CD14-positive monocyte (primary cell): ENCODE measurements at regions not wholly inside any gene's neighbourhood (a gene's known extent, or its start where the extent isn't known, plus 50 kb on each side); places are given as distances from the start of the nearest gene placed in this dataset.

Experiments used
- DNase-seq, 3 donors: peaks; one replicate each; pipeline ENCODE4 v3.0.0-alpha.2; 2011 to 2022
- H2AFZ ChIP-seq: 2 replicates; pipeline ENCODE4 v1.6.0; 2012; ENCODE audit warnings: mild to moderate bottlenecking, low read depth, low read length, inconsistent platforms; ENCODE audit not compliant: insufficient read depth, poor library complexity, severe bottlenecking
- H3K27ac ChIP-seq, 2 donors: 1 replicate in 1 of 2; 2 replicates in 1 of 2; pipeline ENCODE4 v1.5.1; 2012 to 2013; ENCODE audit warnings: low read length in 2 of 2, control low read depth in 1 of 2, inconsistent platforms in 1 of 2, low read depth in 1 of 2, mild to moderate bottlenecking in 1 of 2
- H3K27me3 ChIP-seq, 2 donors: one replicate each; pipeline versions ENCODE4 v1.6.0 to v1.6.1; 2011 to 2013; ENCODE audit warnings: low read length in 2 of 2; ENCODE audit not compliant: control insufficient read depth in 2 of 2, insufficient read depth in 2 of 2
- H3K36me3 ChIP-seq, 2 donors: replicated peaks in 1 of 2; 1 replicate in 1 of 2; 2 replicates in 1 of 2; pipeline versions ENCODE4 v1.5.1 to v1.6.1; 2012 to 2013; ENCODE audit warnings: low read length in 2 of 2, control low read depth in 1 of 2, inconsistent platforms in 1 of 2, mild to moderate bottlenecking in 1 of 2; ENCODE audit not compliant: insufficient read depth in 2 of 2, control insufficient read depth in 1 of 2
- H3K4me1 ChIP-seq, 2 donors: 1 replicate in 1 of 2; 2 replicates in 1 of 2; pipeline versions ENCODE4 v1.5.1 to v1.6.1; 2012 to 2013; ENCODE audit warnings: low read length in 2 of 2, control low read depth in 1 of 2, inconsistent platforms in 1 of 2, mild to moderate bottlenecking in 1 of 2, moderate library complexity in 1 of 2; ENCODE audit not compliant: insufficient read depth in 2 of 2, control insufficient read depth in 1 of 2
- H3K4me2 ChIP-seq: replicated peaks from 2 replicates; pipeline ENCODE3; 2012; ENCODE audit warnings: low read length, moderate library complexity, mild to moderate bottlenecking; ENCODE audit not compliant: poor library complexity, severe bottlenecking; ENCODE audit errors: extremely low read depth
- H3K4me3 ChIP-seq, 3 experiments: fragments of 200-600 bp in 1 of 3; sonication (generic) in 1 of 3; replicated peaks in 1 of 3; 1 replicate in 2 of 3; 2 replicates in 1 of 3; pipeline ENCODE4 v1.5.1; 2011 to 2013; ENCODE audit warnings: low read length in 3 of 3, mild to moderate bottlenecking in 3 of 3, control low read depth in 2 of 3, low read depth in 2 of 3, inconsistent platforms in 1 of 3, moderate library complexity in 1 of 3
- H3K79me2 ChIP-seq: 2 replicates; pipeline ENCODE4 v1.6.0; 2012; ENCODE audit warnings: mild to moderate bottlenecking, control low read depth, inconsistent platforms, low read length, moderate library complexity; ENCODE audit not compliant: insufficient read depth
- H3K9ac ChIP-seq: 2 replicates; pipeline ENCODE4 v1.6.0; 2017; ENCODE audit warnings: low read length, mild to moderate bottlenecking; ENCODE audit not compliant: insufficient read depth, poor library complexity, severe bottlenecking
- H3K9me3 ChIP-seq, 2 donors: replicated peaks in 1 of 2; 1 replicate in 1 of 2; 2 replicates in 1 of 2; pipeline versions ENCODE4 v1.5.1 to v1.6.1; 2012 to 2013; ENCODE audit warnings: low read length in 2 of 2, control low read depth in 1 of 2; ENCODE audit not compliant: control insufficient read depth in 1 of 2, insufficient read depth in 1 of 2
- H4K20me1 ChIP-seq: 2 replicates; pipeline ENCODE4 v1.6.0; 2012; ENCODE audit warnings: mild to moderate bottlenecking, low read length, control low read depth, moderate library complexity; ENCODE audit not compliant: insufficient read depth
- H3K27ac Mint-ChIP-seq, 7 donors: one replicate each; pipeline ENCODE4 v1.8.0; 2020; ENCODE audit warnings: mild to moderate bottlenecking in 7 of 7, mixed read lengths in 7 of 7, moderate library complexity in 6 of 7, inconsistent platforms in 2 of 7
- H3K27me3 Mint-ChIP-seq, 3 donors: one replicate each; pipeline ENCODE4 v1.8.0; 2021 to 2022; ENCODE audit warnings: low read depth in 3 of 3, mild to moderate bottlenecking in 3 of 3, mixed read lengths in 3 of 3, moderate library complexity in 3 of 3, inconsistent platforms in 1 of 3
- H3K36me3 Mint-ChIP-seq, 2 donors: one replicate each; pipeline ENCODE4 v1.8.0; 2020; ENCODE audit warnings: mixed read lengths in 2 of 2, inconsistent platforms in 1 of 2, mild to moderate bottlenecking in 1 of 2
- H3K4me1 Mint-ChIP-seq: one replicate; pipeline ENCODE4 v1.8.0; 2020; ENCODE audit warnings: mild to moderate bottlenecking, mixed read lengths
- H3K4me3 Mint-ChIP-seq, 2 donors: one replicate each; pipeline ENCODE4 v1.8.0; 2020; ENCODE audit warnings: mild to moderate bottlenecking in 2 of 2, mixed read lengths in 2 of 2, moderate library complexity in 1 of 2
- H3K9me3 Mint-ChIP-seq, 7 donors: one replicate each; pipeline ENCODE4 v1.8.0; 2020 to 2022; ENCODE audit warnings: mixed read lengths in 7 of 7, mild to moderate bottlenecking in 6 of 7, moderate library complexity in 6 of 7, inconsistent platforms in 2 of 7
- CTCF ChIP-seq: fragments of 200-600 bp; IDR thresholded peaks from one replicate; pipeline ENCODE4 v1.8.0; 2022; ENCODE audit warnings: antibody characterized with exemption, mild to moderate bottlenecking
- WGBS: methylation state at CpG from one replicate; pipeline ENCODE4 v1.1.5; 2013; ENCODE audit warnings: missing lambda C conversion rate; ENCODE audit not compliant: insufficient coverage; 5-methylcytosine and 5-hydroxymethylcytosine counted together
- intact Hi-C, 2 donors: fragments of 100-400 bp; cut with micrococcal nuclease; formaldehyde crosslinking; loops; one replicate each; pipeline versions ENCODE4 v1.15.0 to v1.15.1; 2023

- peaks cover 25 to 60% (median 51%) of the 10 kb centered on the region in 7 donors for H3K9me3 Mint-ChIP-seq
- no peaks in the 10 kb centered on the region for H4K20me1 ChIP-seq
- H3K36me3 ChIP-seq = no peaks in the 10 kb centered on the region
- peaks cover 30 to 47% of the 10 kb centered on the region in 2 donors for H3K9me3 ChIP-seq
- no peaks in the 10 kb centered on the region for H3K27me3 Mint-ChIP-seq
- H3K27ac ChIP-seq = no peak overlapping the region
- 92% methylated on average over 6 of the region's 12 CpGs for WGBS
- no peaks in the 10 kb centered on the region for H3K4me1 Mint-ChIP-seq
- no peak overlapping the region for H2AFZ ChIP-seq
- no peak overlapping the region for H3K9ac ChIP-seq
- H3K27me3 ChIP-seq = no peaks in the 10 kb centered on the region
- H3K4me2 ChIP-seq = no peak overlapping the region
- DNase-seq = no peak
- H3K27ac Mint-ChIP-seq = no peak overlapping the region
- intact Hi-C loops = no loop called here
- H3K4me3 ChIP-seq = no peak overlapping the region
- TF ChIP-seq CTCF = no peak
- no peaks in the 10 kb centered on the region for H3K4me1 ChIP-seq
- H3K79me2 ChIP-seq = no peaks in the 10 kb centered on the region
- no peaks in the 10 kb centered on the region for H3K36me3 Mint-ChIP-seq
- no peak overlapping the region for H3K4me3 Mint-ChIP-seq
Observed at GRCh38 chr10:31678139-31678536, 250.5 kb downstream of the ARHGAP12 start.

- intact Hi-C loops = no loop called here
- H3K27me3 ChIP-seq = no peaks in the 10 kb centered on the region
- Mint-ChIP-seq H3K27ac (no peak overlapping the region), H3K4me1 (no peaks in the 10 kb centered on the region), H3K4me3 (no peak overlapping the region), H3K36me3 (no peaks in the 10 kb centered on the region), H3K27me3 (no peaks in the 10 kb centered on the region), H3K9me3 (peaks cover 26 to 59% (median 47%) of the 10 kb centered on the region in 7 donors)
- WGBS = 95% methylated on average over 12 of the region's 16 CpGs
- H3K4me1 ChIP-seq = no peaks in the 10 kb centered on the region
- TF ChIP-seq CTCF = no peak
- no peak overlapping the region for H3K9ac ChIP-seq
- no peaks in the 10 kb centered on the region for H3K36me3 ChIP-seq
- DNase-seq = no peak
- no peak overlapping the region for H2AFZ ChIP-seq
- H3K27ac ChIP-seq = no peak overlapping the region
- no peaks in the 10 kb centered on the region for H3K79me2 ChIP-seq
- H3K4me3 ChIP-seq = no peak overlapping the region
- H4K20me1 ChIP-seq = no peaks in the 10 kb centered on the region
- H3K9me3 ChIP-seq = peaks cover 23 to 45% of the 10 kb centered on the region in 2 donors
- no peak overlapping the region for H3K4me2 ChIP-seq
Observed at GRCh38 chr10:31677195-31678138, 251.2 kb downstream of the ARHGAP12 start.
